ENCODE measurements at regions not wholly inside any gene's neighbourhood (a gene's known extent, or its start where the extent isn't known, plus 50 kb on each side); places are given as distances from the start of the nearest gene placed in this dataset.
"Not testable (repeated sequence)": the region's sequence is repeated elsewhere in the genome, so short reads cannot be mapped to it uniquely, and the experiment has no call there.

GRCh38 chr10:126754966-126755365, 84.5 kb upstream of the C10orf90 start:
- no peak overlapping the region for H3K27ac ChIP-seq
- TF ChIP-seq ZFX (IDR thresholded peaks at IDR 0.05) (no peak), CTCF (conservative IDR thresholded peaks at IDR 0.05) (no peak)

- TF ChIP-seq ZFX (IDR thresholded peaks at IDR 0.05) (no peak), CTCF (conservative IDR thresholded peaks at IDR 0.05) (no peak)
- H3K27ac ChIP-seq = no peak overlapping the region
Observed at GRCh38 chr10:126758867-126759266, 88.4 kb upstream of the C10orf90 start.

GRCh38 chr10:126759531-126759930, 89.0 kb upstream of the C10orf90 start:
- TF ChIP-seq ZFX (IDR thresholded peaks at IDR 0.05) = no peak
- no peak for TF ChIP-seq CTCF (conservative IDR thresholded peaks at IDR 0.05)
- no peak overlapping the region for H3K27ac ChIP-seq

GRCh38 chr10:126766646-126767045, 96.2 kb upstream of the C10orf90 start:
- H3K27ac ChIP-seq = not testable (repeated sequence)

GRCh38 chr10:126770809-126771208, 100.3 kb upstream of the C10orf90 start:
- TF ChIP-seq CTCF (conservative IDR thresholded peaks at IDR 0.05) (no peak), ZFX (IDR thresholded peaks at IDR 0.05) (no peak)
- H3K27ac ChIP-seq = no peak overlapping the region

GRCh38 chr10:126776168-126776567, 105.7 kb upstream of the C10orf90 start:
- no peak overlapping the region for H3K27ac ChIP-seq
- TF ChIP-seq CTCF (conservative IDR thresholded peaks at IDR 0.05) (no peak), ZFX (IDR thresholded peaks at IDR 0.05) (no peak)

GRCh38 chr10:126777714-126778113, 107.2 kb upstream of the C10orf90 start:
- no peak for TF ChIP-seq ZFX (IDR thresholded peaks at IDR 0.05)
- no peak for TF ChIP-seq CTCF (conservative IDR thresholded peaks at IDR 0.05)
- no peak overlapping the region for H3K27ac ChIP-seq

- no peak for TF ChIP-seq CTCF (conservative IDR thresholded peaks at IDR 0.05)
- no peak for TF ChIP-seq ZFX (IDR thresholded peaks at IDR 0.05)
- H3K27ac ChIP-seq = no peak overlapping the region
Observed at GRCh38 chr10:126781450-126782216, 111.1 kb upstream of the C10orf90 start.
